HG03108 (cell line): ENCODE measurements at regions not wholly inside any gene's neighbourhood (a gene's known extent, or its start where the extent isn't known, plus 50 kb on each side); places are given as distances from the start of the nearest gene placed in this dataset.
"Not testable (repeated sequence)": the region's sequence is repeated elsewhere in the genome, so short reads cannot be mapped to it uniquely, and the experiment has no call there.

Experiments
- ATAC-seq: cut with Tn5 transposase; IDR thresholded peaks from one replicate; pipeline ENCODE4 v1.9.1; 2021; ENCODE audit warnings: moderate library complexity; ENCODE audit not compliant: unreplicated experiment

GRCh38 chr2:4221845-4222244 is 518.5 kb downstream of the DCDC2C start:
- ATAC-seq: no peak

- ATAC-seq: not testable (repeated sequence)
These were observed 541.0 kb downstream of the DCDC2C start for GRCh38 chr2:4244422-4244821.

- no peak for ATAC-seq
These were observed 543.2 kb downstream of the DCDC2C start for GRCh38 chr2:4246364-4247131.

- ATAC-seq: no peak
These were observed 544.4 kb downstream of the DCDC2C start for GRCh38 chr2:4247791-4248190.

- no peak for ATAC-seq
These were observed 552.1 kb downstream of the DCDC2C start for GRCh38 chr2:4255491-4255890.

- ATAC-seq: no peak
These were observed 553.0 kb downstream of the DCDC2C start for GRCh38 chr2:4256351-4256750.

GRCh38 chr2:4258563-4258962 is 555.2 kb downstream of the DCDC2C start:
- ATAC-seq: no peak

- ATAC-seq: no peak
These were observed 562.6 kb downstream of the DCDC2C start for GRCh38 chr2:4265936-4266335.

GRCh38 chr2:4269885-4270284 is 566.5 kb downstream of the DCDC2C start:
- ATAC-seq: no peak

- ATAC-seq: no peak
These were observed 569.0 kb downstream of the DCDC2C start for GRCh38 chr2:4272261-4272858.

GRCh38 chr2:4278392-4278791 is 575.0 kb downstream of the DCDC2C start:
- no peak for ATAC-seq

GRCh38 chr2:4279431-4279830 is 576.1 kb downstream of the DCDC2C start:
- ATAC-seq: no peak

GRCh38 chr2:4291430-4291829 is 588.1 kb downstream of the DCDC2C start:
- no peak for ATAC-seq

- ATAC-seq: no peak
These were observed 592.3 kb downstream of the DCDC2C start for GRCh38 chr2:4295680-4296079.

GRCh38 chr2:4300616-4301015 is 597.2 kb downstream of the DCDC2C start:
- no peak for ATAC-seq

- no peak for ATAC-seq
These were observed 621.2 kb downstream of the DCDC2C start for GRCh38 chr2:4324531-4324930.

- no peak for ATAC-seq
These were observed 633.5 kb downstream of the DCDC2C start for GRCh38 chr2:4336864-4337263.

- ATAC-seq: no peak
These were observed 635.0 kb downstream of the DCDC2C start for GRCh38 chr2:4338345-4338744.

- no peak for ATAC-seq
These were observed 637.2 kb downstream of the DCDC2C start for GRCh38 chr2:4340536-4340935.

- ATAC-seq: no peak
These were observed 643.3 kb downstream of the DCDC2C start for GRCh38 chr2:4346628-4347027.

GRCh38 chr2:4353668-4354067 is 650.3 kb downstream of the DCDC2C start:
- ATAC-seq: no peak

- ATAC-seq: no peak
These were observed 650.8 kb downstream of the DCDC2C start for GRCh38 chr2:4354164-4354563.

GRCh38 chr2:4354678-4355077 is 651.3 kb downstream of the DCDC2C start:
- ATAC-seq: no peak
